NCI-H2171 (cell line): ENCODE measurements at regions not wholly inside any gene's neighbourhood (a gene's known extent, or its start where the extent isn't known, plus 50 kb on each side); places are given as distances from the start of the nearest gene placed in this dataset.

ENCODE experiments used
- DNase-seq: peaks from one replicate; lab custom pipeline; 2025; lab: John Stamatoyannopoulos, UW

GRCh38 chr4:35541146-35541887, 703.0 kb downstream of the ARAP2 start:
- DNase-seq = no peak

GRCh38 chr4:35541888-35542213, 702.5 kb downstream of the ARAP2 start:
- DNase-seq = no peak

GRCh38 chr4:35548921-35549320, 695.4 kb downstream of the ARAP2 start:
- DNase-seq = no peak

- DNase-seq = no peak
These were observed 687.9 kb downstream of the ARAP2 start for GRCh38 chr4:35556387-35556786.

GRCh38 chr4:35559559-35560365, 684.6 kb downstream of the ARAP2 start:
- DNase-seq = no peak

GRCh38 chr4:35562861-35563260, 681.5 kb downstream of the ARAP2 start:
- no peak for DNase-seq

- DNase-seq = no peak
These were observed 678.7 kb downstream of the ARAP2 start for GRCh38 chr4:35565640-35566039.

- DNase-seq = no peak
These were observed 653.3 kb downstream of the ARAP2 start for GRCh38 chr4:35591035-35591434.

- no peak for DNase-seq
These were observed 640.1 kb downstream of the ARAP2 start for GRCh38 chr4:35604252-35604651.

- DNase-seq = no peak
These were observed 639.6 kb downstream of the ARAP2 start for GRCh38 chr4:35604724-35605123.

- DNase-seq = no peak
These were observed 636.1 kb downstream of the ARAP2 start for GRCh38 chr4:35608205-35608604.

GRCh38 chr4:35614120-35614519, 630.2 kb downstream of the ARAP2 start:
- DNase-seq = no peak

- DNase-seq = no peak
These were observed 604.4 kb downstream of the ARAP2 start for GRCh38 chr4:35639929-35640328.

- DNase-seq = no peak
These were observed 600.7 kb downstream of the ARAP2 start for GRCh38 chr4:35643661-35644060.

GRCh38 chr4:35644591-35644990, 599.7 kb downstream of the ARAP2 start:
- no peak for DNase-seq

GRCh38 chr4:35649011-35649410, 595.3 kb downstream of the ARAP2 start:
- DNase-seq = no peak

- no peak for DNase-seq
These were observed 594.5 kb downstream of the ARAP2 start for GRCh38 chr4:35649778-35650177.

GRCh38 chr4:35652197-35652596, 592.1 kb downstream of the ARAP2 start:
- no peak for DNase-seq

GRCh38 chr4:35653451-35653850, 590.9 kb downstream of the ARAP2 start:
- DNase-seq = no peak

- DNase-seq = no peak
These were observed 571.2 kb downstream of the ARAP2 start for GRCh38 chr4:35673137-35673536.

GRCh38 chr4:35684755-35685154, 559.6 kb downstream of the ARAP2 start:
- DNase-seq = no peak

- no peak for DNase-seq
These were observed 554.4 kb downstream of the ARAP2 start for GRCh38 chr4:35689870-35690269.

- no peak for DNase-seq
These were observed 554.0 kb downstream of the ARAP2 start for GRCh38 chr4:35690271-35690670.

GRCh38 chr4:35695003-35695402, 549.3 kb downstream of the ARAP2 start:
- no peak for DNase-seq
